ENCODE measurements at regions not wholly inside any gene's neighbourhood (a gene's known extent, or its start where the extent isn't known, plus 50 kb on each side); places are given as distances from the start of the nearest gene placed in this dataset.

- DNase-seq (ENCODE audit: low read depth in 4 of 4, low spot score in 2 of 4), result peak in 3 of 4 donors; percentile 50 to 75 (median 56)
Observed at GRCh38 chr5:93800988-93801811, 59.8 kb upstream of the POU5F2 start.

GRCh38 chr5:93794954-93795353 lies 53.6 kb upstream of the POU5F2 start:
- no peak for DNase-seq (ENCODE audit: low read depth in 4 of 4, low spot score in 2 of 4)

DNA sequence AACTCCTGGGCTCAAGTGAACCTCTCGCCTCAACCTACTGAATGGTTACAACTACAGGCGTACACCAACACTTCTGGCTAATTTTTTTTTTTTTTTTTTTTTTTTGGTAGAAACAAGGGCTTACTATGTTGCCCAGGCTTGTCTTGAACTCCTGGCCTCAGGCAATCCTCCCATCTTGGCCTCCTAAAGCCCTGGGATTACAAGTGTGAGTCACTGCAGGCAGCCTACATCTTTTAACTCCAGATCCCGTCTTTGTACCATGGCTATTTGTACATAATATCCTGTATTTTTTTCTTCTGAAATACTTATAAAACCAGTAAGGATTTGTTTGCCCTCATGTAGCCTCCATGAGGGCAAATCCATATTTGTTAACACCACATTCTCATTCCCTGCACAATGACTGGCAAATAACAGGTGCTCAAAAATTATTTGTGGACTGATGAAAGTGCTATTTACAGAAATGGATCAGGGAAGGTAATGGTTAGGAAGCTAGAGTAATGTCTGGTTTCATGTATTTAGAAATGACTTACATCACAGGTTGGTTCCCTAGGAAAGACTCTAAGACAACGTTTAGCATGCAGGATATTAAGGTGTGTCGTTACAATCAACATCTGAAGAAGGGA lies 51.9 kb upstream of the POU5F2 start:
- no peak for DNase-seq (ENCODE audit: low read depth in 4 of 4, low spot score in 2 of 4)

- DNase-seq (ENCODE audit: low read depth in 4 of 4, low spot score in 2 of 4), result peak in 1 of 4 donors; percentile 28
Observed at GRCh38 chr5:93791518-93791972, 50.1 kb upstream of the POU5F2 start.

Data from left renal cortex interstitium (tissue), 4 donors.